ENCODE measurements at regions not wholly inside any gene's neighbourhood (a gene's known extent, or its start where the extent isn't known, plus 50 kb on each side); places are given as distances from the start of the nearest gene placed in this dataset.
"Not testable (repeated sequence)": the region's sequence is repeated elsewhere in the genome, so short reads cannot be mapped to it uniquely, and the experiment has no call there.

DNA sequence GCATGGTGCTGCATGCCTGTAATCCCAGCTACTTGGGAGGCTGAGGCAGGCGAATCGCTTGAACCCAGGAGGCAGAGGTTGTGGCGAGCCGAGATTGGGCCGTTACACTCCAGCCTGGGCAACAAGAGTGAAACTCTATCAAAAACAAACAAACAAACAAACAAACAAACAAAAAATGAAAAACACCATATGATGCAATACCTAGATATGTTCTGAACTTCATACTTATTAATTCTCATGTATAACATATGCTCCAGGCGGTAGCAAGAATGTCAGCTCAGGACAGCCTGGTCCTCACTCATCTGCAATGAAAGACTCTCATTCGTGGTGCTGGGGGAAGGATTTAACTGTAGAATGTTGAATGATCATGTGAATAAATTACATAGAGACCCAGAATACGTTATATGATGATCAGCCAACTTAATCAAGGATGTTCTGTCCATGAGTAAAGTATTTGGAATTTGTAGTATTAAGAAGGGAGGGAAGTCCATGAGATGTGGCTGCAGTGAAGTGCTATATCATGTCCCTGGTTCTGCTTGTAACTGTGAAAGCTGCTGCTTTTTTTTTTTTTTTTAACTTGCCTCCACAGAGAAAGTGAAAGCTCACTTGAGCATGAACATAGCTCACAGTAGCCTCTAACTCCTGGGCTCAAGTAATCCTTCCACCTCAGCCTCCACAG lies 206.8 kb downstream of the UQCRFS1 start:
- DNase-seq, result no peak

DNA sequence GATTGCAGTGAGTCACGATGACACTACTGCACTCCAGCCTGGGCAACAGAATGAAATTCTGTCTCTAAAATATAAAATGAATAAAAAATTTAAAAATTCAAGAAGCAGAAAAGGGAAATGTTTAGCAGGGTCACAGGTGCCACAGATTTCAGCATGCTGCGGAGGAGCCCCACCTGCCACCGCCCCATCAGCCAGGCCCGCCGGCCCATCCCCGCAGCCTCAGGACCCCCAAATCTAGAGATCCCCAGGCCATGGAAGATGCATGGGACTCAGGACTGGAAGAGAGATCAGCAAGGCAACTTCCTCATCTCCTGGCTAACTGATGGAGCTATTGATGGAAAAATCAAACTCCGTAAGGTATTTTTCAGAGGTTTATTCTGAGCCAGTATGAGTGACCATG lies 208.2 kb downstream of the UQCRFS1 start:
- no peak for DNase-seq

GRCh38 chr19:29003641-29004409 lies 209.1 kb downstream of the UQCRFS1 start:
- DNase-seq, result no peak

DNA sequence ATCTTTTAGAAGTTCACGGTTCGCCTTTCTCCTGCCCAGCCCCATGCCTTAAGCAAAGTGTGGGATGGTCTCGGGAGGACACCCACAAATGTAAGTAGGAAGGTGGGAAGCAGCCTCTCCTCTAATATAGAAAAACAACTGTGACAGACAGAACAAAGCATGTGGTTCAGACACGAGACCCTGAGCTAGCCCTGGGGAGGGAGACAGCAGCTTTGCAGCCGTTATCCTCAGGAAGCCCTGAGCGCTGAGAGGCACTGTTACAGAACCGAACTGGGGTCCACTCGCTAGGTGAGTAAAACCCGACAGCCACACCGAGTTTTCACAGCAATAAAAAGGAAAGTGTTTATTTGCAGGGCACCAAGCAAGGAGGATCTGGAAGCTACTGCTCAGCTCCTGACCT lies 210.6 kb downstream of the UQCRFS1 start:
- DNase-seq, result no peak

DNA sequence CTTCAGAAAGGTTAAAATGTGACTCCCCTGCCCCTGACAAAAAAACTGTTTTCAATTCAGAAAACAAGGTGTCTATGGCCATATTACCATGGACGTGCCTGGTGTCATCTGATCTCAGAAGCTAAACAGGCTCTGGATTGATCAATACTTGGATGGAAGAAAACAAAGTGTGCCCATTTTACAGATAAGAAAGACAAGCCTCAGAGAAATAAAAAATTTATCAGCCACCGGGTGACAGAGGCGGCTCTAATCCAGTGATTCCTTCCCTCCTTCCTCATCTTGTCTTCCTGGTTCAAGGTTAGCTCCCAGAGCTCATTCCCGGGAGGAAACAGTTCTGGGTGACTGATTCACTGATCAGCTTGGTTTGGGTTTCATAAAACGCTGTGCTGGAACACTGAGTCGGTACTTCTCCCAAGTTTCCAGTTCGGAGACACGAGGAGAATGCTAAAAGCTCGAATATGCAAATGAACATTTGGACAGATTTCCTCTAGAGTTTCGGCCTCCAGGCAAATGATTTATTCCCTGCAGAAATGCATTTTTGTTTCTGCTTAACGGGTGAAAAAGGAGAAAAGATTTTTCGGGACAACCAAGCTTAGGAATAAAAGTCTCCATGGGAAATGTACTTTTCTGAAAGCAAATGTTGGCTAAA lies 211.2 kb downstream of the UQCRFS1 start:
- DNase-seq, result no peak

GRCh38 chr19:29001141-29001581 lies 211.8 kb downstream of the UQCRFS1 start:
- DNase-seq, result no peak

DNA sequence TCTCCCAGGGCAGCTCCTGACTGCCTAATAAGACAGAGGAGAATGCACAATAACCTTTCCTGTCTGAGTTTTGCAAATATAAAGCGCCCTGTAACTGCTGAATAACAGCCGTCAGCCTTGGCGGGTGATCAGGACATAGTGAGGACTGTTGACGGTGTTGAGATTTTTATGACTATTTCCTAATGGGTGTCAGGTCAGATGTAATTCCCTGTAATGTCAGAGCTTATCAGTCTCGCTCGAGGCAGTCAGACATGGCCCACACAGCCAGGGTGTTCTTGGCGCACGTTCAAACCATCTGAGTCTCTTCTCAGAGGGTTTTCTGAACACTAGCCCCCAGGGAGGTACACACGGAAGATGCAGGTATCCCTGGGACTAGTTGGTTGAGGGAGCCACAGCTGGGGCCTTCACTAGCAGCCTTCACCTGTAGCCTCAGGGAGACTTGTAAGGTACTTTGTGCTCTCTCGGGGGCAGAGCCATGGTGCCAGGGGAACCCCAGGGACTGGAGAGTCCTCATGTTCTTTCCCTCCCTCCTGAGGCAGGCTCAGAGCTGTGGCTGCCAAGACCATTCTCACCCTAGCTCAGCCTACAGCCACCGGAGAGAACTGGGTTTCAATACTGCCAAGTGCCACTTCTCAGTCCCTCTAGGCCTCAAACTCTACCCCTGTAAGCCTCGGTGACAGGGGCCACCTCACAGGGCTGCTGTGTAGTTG lies 213.1 kb downstream of the UQCRFS1 start:
- no peak for DNase-seq

DNA sequence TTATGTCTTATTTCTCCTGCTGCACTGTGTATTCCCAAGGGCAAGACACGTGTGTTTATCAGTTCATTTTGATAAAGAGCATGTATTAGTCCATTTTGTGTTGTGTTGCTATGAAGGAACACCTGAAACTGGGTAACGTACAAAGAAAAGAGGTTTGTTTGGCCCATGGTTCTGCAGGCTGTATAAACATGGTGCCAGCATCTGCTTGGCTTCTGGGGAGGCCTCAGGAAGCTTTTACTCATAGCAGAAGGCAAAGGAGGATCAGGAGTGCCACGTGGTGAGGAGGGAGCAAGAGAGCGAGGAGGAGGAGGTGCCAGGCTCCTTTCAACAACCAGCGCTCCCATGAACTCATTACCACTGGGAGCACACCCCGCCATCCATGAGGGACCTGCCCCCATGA lies 214.0 kb downstream of the UQCRFS1 start:
- DNase-seq, result no peak

DNA sequence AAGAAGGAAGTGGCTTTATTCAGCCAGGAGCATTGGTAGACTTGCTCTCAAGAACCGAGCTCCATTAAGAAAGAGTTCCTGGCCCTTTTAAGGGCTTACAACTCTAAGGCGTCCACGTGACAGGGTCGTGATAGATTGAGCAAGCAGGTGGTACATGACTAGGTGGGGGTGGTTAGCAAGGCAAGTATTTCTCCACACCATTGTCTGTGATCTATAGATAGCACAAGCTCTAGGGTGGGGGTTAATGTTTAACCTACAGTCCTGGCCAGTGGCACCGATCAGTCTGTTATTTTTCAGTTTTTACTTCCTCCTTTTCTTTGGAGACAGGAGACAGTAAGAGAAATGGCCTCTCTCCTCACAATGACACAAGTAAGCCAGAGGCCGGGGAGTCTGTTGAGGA lies 215.1 kb downstream of the UQCRFS1 start:
- DNase-seq, result not testable (repeated sequence)

DNA sequence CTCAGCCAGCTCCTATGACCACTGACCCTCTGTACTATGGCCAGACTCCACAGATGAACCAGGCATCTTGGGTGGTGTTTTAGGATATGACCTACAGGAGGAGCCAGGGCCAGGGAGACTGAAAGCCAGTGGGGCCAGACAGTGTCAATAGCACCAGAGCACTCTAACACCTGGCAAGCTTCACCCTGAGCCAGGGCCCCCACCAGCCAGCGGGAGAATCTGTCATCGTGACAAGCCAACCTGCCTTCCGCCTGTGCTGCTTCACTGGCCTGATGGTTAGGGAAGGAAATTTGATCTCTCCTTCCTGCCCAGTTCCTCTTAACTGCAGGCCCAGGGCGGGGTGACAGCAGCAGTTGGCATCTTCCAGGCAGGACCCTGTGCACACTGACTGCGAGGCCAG lies 222.4 kb downstream of the UQCRFS1 start:
- no peak for DNase-seq

DNA sequence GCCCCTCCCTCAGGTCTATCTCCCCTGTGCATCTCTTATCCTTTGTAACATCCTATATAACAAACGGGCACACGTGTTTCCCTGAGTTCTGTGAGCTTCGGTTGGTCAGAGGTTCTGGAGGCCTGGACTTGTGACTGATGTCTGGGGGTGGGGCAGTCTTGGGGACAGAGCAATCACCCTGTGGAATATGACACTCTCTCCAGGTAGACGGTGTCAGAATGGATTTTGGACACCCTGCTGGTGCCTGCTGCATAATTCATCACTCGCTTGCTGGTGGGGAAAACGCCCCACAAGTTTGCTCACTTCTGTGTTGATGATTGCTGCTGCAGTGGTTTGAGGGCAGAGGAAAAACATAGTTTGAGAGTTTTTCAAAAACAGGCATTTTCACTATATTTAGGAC lies 223.2 kb downstream of the UQCRFS1 start:
- DNase-seq, result no peak

- no peak for DNase-seq
These were observed 224.9 kb downstream of the UQCRFS1 start for GRCh38 chr19:28988066-28988465.

GRCh38 chr19:28987177-28987576 lies 225.8 kb downstream of the UQCRFS1 start:
- no peak for DNase-seq

DNA sequence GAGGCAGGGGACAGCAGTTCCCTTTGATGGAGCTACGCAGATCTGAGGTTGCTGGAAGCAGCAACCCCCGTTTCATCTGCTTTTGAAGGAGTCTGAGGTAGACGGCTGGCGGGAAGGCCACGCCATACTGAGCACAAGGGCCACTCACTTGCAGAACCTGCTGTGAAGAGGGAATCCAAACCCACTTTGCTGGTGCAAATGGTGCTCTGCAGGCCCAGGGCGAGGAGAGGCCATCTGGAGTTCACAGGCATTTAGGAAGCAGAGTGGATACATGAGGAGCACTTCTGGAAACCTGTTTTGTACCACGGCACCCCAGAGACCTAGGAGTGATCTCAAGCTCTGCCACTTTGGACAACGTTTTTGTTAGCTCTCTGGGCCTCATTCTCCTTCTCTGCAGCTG lies 227.8 kb downstream of the UQCRFS1 start:
- no peak for DNase-seq

DNA sequence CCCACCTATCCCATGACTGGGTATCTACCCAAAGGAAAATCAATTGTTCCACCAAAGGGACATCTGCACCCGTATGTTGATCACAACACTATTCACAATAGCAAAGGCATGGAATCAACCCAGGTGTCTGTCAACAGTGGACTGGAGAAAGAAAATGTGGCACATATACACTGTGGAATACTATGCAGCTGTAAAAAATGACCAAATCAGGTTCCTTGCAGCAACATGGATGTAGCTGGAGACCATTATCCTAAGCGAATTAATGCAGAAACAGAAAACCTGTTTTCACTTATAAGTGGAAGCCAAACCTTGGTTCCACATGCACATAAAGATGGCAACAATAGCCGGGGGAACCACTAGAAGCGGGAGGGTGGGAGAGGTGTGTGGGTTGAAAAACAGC lies 228.6 kb downstream of the UQCRFS1 start:
- DNase-seq, result no peak

- DNase-seq, result no peak
These were observed 229.5 kb downstream of the UQCRFS1 start for GRCh38 chr19:28983430-28983829.

DNA sequence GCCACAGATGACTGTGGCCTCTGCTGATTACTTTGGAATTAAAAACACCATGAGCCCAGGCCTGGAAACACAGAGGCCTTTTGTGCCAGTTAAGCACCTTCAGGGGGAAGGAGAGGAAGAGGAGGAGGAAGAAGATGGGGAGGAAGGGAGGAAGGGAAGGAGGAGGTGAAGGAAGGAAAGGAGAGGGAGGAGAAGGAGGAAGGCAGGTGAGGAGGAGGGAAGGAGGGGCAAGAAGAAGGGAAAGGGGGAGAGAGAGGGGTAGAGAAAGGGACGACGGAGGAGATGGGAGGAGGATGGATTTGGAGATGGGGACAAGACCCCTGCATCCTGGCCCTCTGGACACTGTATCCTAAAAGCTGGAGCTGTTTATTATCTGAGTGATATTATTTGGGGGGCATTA lies 231.0 kb downstream of the UQCRFS1 start:
- no peak for DNase-seq

DNA sequence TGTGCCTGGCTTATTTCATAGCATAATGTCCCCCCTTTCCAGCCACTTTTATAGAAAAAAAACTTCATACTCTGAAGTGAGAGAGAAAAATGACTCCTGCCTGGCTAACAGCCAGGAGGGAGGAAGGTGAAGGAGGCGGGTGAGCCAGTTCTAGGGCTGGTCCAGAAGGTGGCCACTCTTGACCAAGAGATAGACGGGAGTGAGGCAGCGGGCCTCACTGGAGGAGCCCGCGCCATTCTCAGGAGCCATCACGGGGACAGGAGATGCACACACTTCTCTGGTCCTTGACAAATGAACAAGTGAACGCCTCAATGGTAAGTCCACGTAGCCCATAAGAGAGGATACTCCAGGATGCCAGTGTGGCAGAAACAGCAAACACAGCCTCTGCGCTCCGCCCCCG lies 231.4 kb downstream of the UQCRFS1 start:
- no peak for DNase-seq

GRCh38 chr19:28980236-28980868 lies 232.6 kb downstream of the UQCRFS1 start:
- no peak for DNase-seq

DNA sequence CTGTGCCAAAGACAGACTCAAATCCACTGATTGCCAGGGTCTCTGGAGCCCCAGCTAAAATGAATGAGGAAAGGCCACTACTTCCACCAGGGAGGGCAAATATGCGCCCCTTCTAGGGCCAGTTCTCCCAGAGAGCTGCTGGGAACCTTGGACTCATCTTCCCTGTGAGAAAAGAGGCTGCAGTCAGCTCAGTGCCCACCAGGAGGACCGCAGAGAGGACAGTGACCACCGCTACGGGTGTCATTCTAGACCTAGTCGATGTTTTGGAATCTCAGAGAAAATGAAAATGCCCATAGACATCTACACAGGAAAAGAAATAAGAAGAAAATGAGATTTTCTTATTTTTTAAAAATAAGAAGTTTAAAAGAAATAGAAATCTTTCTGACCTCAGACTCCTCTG lies 235.1 kb downstream of the UQCRFS1 start:
- no peak for DNase-seq

GRCh38 chr19:28972058-28972852 lies 240.7 kb downstream of the UQCRFS1 start:
- no peak for DNase-seq

DNA sequence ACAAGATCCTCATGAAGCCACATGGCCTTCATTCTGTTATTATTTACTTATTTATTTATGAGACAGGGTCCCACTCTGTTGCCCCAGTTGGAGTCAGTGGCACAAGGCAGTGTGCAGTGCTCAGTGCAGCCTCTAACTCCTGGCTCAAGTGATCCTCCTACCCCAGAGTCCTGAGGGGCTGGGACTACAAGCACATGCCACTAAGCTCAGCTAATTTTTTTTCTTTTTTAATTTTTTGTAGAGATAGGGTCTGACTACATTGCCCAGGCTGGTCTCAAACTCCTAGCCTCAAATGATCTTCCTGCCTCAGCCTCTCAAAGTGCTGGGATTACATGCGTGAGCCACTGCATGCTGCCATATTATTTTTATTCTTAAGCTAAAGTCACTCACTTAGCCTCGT lies 241.4 kb downstream of the UQCRFS1 start:
- DNase-seq, result no peak
